ENCODE measurements at regions not wholly inside any gene's neighbourhood (a gene's known extent, or its start where the extent isn't known, plus 50 kb on each side); places are given as distances from the start of the nearest gene placed in this dataset.

GRCh38 chr5:96529559-96529958 is 96.5 kb upstream of the PCSK1 start:
- TF ChIP-seq CTCF (IDR thresholded peaks at IDR 0.05) (no peak), ZFX (IDR thresholded peaks at IDR 0.05; ENCODE audit: borderline replicate concordance) (no peak)
